ENCODE measurements at regions not wholly inside any gene's neighbourhood (a gene's known extent, or its start where the extent isn't known, plus 50 kb on each side); places are given as distances from the start of the nearest gene placed in this dataset.

DNA sequence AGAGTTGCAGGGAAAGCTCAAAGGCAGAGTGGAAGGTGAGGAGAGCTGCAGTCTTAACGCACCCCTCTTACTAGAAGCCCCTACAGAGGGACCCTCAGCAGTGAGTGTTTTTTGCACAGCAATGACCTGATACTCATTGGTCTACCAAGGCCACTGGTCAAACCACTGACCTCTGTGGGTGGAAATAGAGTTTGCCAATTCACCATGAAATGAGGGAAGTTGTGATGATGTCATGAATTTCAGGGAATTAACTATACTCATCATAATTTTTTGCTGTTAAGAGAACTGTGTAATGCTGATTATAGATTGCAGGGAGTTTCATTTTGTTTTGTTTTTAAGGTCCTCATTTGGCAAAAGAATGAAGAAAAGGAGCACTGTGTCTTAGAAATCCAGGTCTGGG lies 101.7 kb upstream of the SMAD3 start:
- no peak overlapping the region for H3K4me3 ChIP-seq (replicated peaks; ENCODE audit: low read depth, low read length)
- H3K36me3 ChIP-seq (ENCODE audit: control insufficient read depth, insufficient read depth, low read length): no peaks in the 10 kb centered on the region
- DNase-seq (ENCODE audit: extremely low read depth, insufficient read length): no peak
- no peaks in the 10 kb centered on the region for H3K27me3 ChIP-seq (replicated peaks; ENCODE audit: control insufficient read depth, insufficient read depth, low read length)
- TF ChIP-seq, protein P1, sequence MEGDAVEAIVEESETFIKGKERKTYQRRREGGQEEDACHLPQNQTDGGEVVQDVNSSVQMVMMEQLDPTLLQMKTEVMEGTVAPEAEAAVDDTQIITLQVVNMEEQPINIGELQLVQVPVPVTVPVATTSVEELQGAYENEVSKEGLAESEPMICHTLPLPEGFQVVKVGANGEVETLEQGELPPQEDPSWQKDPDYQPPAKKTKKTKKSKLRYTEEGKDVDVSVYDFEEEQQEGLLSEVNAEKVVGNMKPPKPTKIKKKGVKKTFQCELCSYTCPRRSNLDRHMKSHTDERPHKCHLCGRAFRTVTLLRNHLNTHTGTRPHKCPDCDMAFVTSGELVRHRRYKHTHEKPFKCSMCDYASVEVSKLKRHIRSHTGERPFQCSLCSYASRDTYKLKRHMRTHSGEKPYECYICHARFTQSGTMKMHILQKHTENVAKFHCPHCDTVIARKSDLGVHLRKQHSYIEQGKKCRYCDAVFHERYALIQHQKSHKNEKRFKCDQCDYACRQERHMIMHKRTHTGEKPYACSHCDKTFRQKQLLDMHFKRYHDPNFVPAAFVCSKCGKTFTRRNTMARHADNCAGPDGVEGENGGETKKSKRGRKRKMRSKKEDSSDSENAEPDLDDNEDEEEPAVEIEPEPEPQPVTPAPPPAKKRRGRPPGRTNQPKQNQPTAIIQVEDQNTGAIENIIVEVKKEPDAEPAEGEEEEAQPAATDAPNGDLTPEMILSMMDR (IDR thresholded peaks at IDR 0.05; ENCODE audit: insufficient read depth, low read length, poor library complexity, severe bottlenecking): no peak

DNA sequence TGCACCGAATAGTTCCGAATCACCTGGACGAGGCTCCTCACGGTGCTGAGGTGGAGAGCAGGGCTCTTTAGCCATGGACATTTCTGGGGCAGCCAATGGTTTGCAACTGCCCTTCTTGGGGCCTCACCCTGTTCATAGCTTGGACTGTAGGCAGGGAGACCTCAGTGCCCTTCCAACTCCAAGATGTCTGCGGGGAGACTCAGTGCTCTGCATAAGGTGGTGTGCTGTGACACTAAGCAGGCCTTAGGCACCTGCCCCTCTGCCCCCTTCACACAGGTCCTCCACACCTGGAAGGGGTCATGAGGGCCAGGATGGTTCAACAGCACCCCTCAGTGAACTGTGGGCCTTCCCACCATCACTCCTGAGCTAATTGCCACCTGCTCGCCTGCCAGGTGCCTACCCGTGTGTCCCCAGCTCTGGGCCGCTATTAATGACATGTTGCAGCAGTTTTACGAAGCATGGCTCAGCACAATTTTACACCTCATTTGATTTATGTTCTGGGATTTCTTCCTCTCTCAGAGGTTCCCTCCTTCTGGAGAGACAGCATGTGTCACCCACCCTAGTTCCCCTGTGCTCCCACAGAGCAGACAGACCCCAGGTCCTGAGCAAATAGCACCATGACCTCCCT lies 101.2 kb upstream of the SMAD3 start:
- no peak for DNase-seq (ENCODE audit: extremely low read depth, insufficient read length)
- Histone ChIP-seq H3K27me3 (replicated peaks; ENCODE audit: control insufficient read depth, insufficient read depth, low read length) (no peaks in the 10 kb centered on the region), H3K36me3 (ENCODE audit: control insufficient read depth, insufficient read depth, low read length) (no peaks in the 10 kb centered on the region), H3K4me3 (replicated peaks; ENCODE audit: low read depth, low read length) (no peak overlapping the region)
- TF ChIP-seq, protein P1 (IDR thresholded peaks at IDR 0.05; ENCODE audit: insufficient read depth, low read length, poor library complexity, severe bottlenecking): no peak

DNA sequence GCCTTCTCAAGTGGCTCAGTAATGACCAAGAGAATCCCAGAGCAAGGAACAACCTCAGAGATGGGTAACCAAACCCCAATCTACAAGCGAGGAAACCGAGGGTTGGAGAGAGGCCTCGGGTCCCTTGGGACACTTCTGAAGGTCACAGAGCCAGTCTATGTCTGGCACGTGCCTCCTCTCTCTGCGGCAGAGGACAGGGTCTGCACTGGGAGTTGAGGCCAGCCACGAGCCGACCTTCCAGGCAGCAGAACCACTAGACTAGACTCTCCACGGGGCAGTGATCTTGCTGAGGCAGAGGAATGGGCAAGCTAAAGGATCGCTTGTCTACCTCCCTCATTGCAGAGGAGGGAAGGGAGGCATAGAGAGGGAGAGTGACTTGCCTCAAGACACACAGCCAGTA lies 100.6 kb upstream of the SMAD3 start:
- DNase-seq (ENCODE audit: extremely low read depth, insufficient read length): no peak
- H3K36me3 ChIP-seq (ENCODE audit: control insufficient read depth, insufficient read depth, low read length): no peaks in the 10 kb centered on the region

DNA sequence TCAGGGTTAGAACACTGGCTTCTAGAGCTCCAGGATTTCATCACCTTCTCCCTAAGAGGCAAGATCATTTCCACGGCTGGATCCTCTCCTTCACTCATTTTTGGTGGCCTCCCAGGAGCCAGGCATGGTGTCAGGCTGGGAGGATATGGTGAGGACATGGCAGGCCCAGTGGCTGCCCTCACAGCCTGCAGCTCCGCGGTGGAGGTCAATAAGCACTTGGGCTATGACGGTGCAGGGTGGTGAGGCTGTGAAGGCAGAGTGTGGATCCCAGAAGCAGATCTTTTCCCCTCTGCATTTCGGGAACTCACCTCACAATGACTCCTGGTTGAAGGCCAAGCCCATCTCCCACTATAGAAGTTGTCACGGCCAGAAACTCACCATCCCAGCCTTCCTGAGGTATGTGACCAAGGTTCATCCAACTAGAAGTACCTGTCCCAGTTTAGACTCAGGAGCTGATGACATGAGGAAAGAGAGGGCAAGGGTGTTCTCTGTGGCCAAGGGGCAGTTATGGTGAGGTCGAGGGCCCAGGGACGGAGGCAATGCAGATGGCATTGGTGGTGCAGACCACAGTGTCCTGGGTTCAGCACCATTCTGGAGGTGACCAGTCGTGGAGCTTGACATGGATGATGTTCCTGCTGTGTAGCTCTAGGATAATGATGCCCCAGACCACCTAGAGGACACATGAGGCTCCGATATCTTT lies 100.1 kb upstream of the SMAD3 start:
- no peaks in the 10 kb centered on the region for H3K36me3 ChIP-seq (ENCODE audit: control insufficient read depth, insufficient read depth, low read length)
- no peak overlapping the region for H3K4me3 ChIP-seq (replicated peaks; ENCODE audit: low read depth, low read length)
- no peaks in the 10 kb centered on the region for H3K27me3 ChIP-seq (replicated peaks; ENCODE audit: control insufficient read depth, insufficient read depth, low read length)
- DNase-seq (ENCODE audit: extremely low read depth, insufficient read length): no peak
- TF ChIP-seq, protein P1 (IDR thresholded peaks at IDR 0.05; ENCODE audit: insufficient read depth, low read length, poor library complexity, severe bottlenecking): no peak

More for the DNA sequence above, 100.6 kb upstream of the SMAD3 start:
- TF ChIP-seq, protein P1 (IDR thresholded peaks at IDR 0.05; ENCODE audit: insufficient read depth, low read length, poor library complexity, severe bottlenecking): no peak
- no peaks in the 10 kb centered on the region for H3K27me3 ChIP-seq (replicated peaks; ENCODE audit: control insufficient read depth, insufficient read depth, low read length)
- no peak overlapping the region for H3K4me3 ChIP-seq (replicated peaks; ENCODE audit: low read depth, low read length)

DNA sequence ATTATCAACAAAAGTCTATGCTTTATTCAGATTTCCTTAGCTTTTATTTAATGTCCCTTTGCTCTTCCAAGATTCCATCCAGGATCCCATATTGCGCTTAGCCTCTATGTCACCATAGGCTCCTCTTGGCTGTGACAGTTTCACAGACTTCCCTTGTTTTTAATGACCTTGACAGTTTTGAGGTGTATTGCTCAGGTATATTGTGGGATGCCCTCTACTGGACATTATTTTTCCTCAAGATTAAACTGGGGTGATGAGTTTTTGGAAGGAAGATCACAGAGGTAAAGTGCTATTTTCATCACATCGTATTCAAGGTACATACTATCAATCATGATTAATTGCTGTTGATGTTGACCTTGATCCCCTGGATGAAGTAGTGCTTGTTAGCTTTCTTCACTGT lies 99.1 kb upstream of the SMAD3 start:
- TF ChIP-seq, protein P1 (IDR thresholded peaks at IDR 0.05; ENCODE audit: insufficient read depth, low read length, poor library complexity, severe bottlenecking): peak; percentile 32
- no peak overlapping the region for H3K4me3 ChIP-seq (replicated peaks; ENCODE audit: low read depth, low read length)
- H3K36me3 ChIP-seq (ENCODE audit: control insufficient read depth, insufficient read depth, low read length): no peaks in the 10 kb centered on the region
- no peak for DNase-seq (ENCODE audit: extremely low read depth, insufficient read length)
- no peaks in the 10 kb centered on the region for H3K27me3 ChIP-seq (replicated peaks; ENCODE audit: control insufficient read depth, insufficient read depth, low read length)
